Uterus (tissue), 2 donors: ENCODE measurements at regions not wholly inside any gene's neighbourhood (a gene's known extent, or its start where the extent isn't known, plus 50 kb on each side); places are given as distances from the start of the nearest gene placed in this dataset.

Source experiments
- CTCF ChIP-seq, 4 experiments: fragments of 200-600 bp in 2 of 4; fragments of 450-650 bp in 2 of 4; sonication (generic) in 2 of 4; IDR thresholded peaks; one replicate each; pipeline ENCODE4 v1.5.1; 2016 to 2019; ENCODE audit warnings: antibody characterized with exemption in 4 of 4, mild to moderate bottlenecking in 2 of 4, moderate library complexity in 1 of 4
- POLR2A ChIP-seq, 2 donors: fragments of 450-650 bp; IDR thresholded peaks; one replicate each; pipeline ENCODE4 v1.6.1; 2016; ENCODE audit warnings: antibody characterized with exemption in 2 of 2, mild to moderate bottlenecking in 1 of 2, moderate library complexity in 1 of 2

- TF ChIP-seq CTCF (IDR thresholded peaks at IDR 0.05) = no peak
- no peak for TF ChIP-seq POLR2A (IDR thresholded peaks at IDR 0.05)
Observed at GRCh38 chr6:156045401-156046267, 590.0 kb upstream of the NOX3 start.
